ENCODE measurements at regions not wholly inside any gene's neighbourhood (a gene's known extent, or its start where the extent isn't known, plus 50 kb on each side); places are given as distances from the start of the nearest gene placed in this dataset.
A peak's percentile ranks its signal among the peaks of the same experiment; 100 is the strongest.

DNA sequence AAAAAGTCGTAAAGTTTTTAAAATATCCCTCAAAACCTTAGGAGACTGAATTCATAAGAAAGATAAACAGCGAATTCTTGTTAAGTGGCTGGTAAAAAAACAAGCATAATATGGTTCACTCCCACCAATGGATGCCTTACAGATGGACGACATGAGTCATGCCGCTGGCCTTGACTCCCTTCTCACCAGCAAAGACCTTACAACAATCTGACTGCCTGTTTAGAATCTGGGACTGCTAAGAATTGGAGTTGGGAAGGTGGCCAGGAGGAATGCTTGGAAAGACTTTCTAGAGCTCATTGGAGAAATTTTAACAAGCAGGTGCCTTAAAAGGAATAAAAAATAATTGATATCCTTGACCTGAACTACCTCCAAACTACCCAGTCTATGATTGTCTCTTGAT lies 206.9 kb upstream of the FMN2 start:
- in situ Hi-C loops (cut with HindIII; ENCODE audit: low pct_unique_long_range_greater_than_20kb, low sequenced_read_pairs): no loop called here
- no peak for DNase-seq (ENCODE audit: low read depth in 1 of 2, low spot score in 1 of 2)
- no peak for TF ChIP-seq JUND (IDR thresholded peaks at IDR 0.05; ENCODE audit: low read depth)

DNA sequence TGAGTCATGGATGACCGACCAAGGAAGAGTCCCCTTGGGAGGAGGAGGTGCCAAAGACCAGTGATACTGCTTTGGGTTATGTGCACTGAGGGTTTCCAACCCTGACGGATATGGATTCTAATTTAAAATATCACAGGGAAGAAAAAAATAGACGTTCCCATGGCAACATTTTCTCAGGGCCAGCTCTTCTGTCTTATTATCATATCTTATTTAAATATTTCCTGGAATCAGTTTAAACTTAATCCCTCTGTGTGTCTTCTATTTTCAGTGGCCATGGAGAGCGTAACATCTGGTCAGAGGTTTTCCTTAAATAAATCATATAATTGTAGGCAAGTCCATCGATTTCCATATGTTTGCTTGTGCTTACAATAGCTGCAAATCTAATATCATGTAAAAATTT lies 205.4 kb upstream of the FMN2 start:
- TF ChIP-seq JUND (IDR thresholded peaks at IDR 0.05; ENCODE audit: low read depth): no peak
- no peak for DNase-seq (ENCODE audit: low read depth in 1 of 2, low spot score in 1 of 2)
- in situ Hi-C loops (cut with HindIII; ENCODE audit: low pct_unique_long_range_greater_than_20kb, low sequenced_read_pairs): no loop called here

DNA sequence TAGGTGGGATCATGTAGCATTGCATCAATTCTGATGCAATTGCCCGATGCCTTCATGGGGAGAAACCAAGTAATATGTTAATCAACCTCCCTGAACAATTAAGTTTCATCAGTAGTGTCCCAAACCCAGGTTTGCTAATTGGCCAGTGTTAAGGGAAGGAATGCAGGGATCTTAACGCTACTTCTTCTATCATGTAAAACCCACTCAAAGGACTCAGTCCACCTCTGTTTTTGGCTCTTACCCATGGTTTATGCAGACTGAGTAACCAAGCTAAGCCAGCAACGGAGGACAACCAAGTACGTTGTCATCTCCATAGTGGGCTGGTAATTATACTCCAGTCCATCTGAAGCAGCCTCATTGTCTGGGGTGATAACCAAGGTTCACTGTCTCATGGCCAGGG lies 203.0 kb upstream of the FMN2 start:
- no peak for DNase-seq (ENCODE audit: low read depth in 1 of 2, low spot score in 1 of 2)
- in situ Hi-C loops (cut with HindIII; ENCODE audit: low pct_unique_long_range_greater_than_20kb, low sequenced_read_pairs): no loop called here
- no peak for TF ChIP-seq JUND (IDR thresholded peaks at IDR 0.05; ENCODE audit: low read depth)

DNA sequence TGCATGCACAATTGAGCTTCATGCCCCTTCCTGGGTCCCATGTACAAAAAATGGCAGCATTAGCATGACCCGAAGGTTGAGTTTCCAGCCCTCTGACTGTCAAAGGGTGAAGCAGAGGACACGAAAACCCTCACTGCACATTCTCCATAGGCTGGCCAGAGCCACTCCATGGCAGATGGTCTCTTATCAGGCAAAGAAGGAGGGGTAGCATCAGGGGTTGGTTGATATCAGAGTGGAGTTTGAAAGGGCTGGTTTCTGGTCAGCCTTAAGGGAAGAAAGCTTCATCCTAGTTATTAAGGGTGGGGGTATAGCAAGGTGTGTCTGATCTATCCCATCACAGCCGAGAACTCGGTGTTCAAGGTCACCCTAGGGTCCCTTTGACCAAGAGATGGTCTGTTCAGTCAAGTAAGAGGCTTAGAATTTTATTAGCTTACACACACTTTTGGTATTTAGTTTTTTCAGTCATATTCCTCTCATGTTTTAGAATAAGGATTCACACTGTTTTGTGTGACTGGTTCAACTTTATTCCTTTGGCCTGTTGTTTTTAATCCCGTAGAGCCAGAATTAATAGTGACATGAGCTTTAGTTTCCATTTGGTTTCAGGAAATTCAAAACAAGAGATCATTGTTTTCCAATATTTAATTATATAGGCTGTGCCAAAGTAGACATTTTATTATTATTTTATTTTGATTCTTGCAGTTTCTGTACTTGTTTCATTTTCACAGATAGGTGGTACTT lies 199.9 kb upstream of the FMN2 start:
- DNase-seq (ENCODE audit: low read depth in 1 of 2, low spot score in 1 of 2): no peak
- in situ Hi-C loops (cut with HindIII; ENCODE audit: low pct_unique_long_range_greater_than_20kb, low sequenced_read_pairs): no loop called here
- no peak for TF ChIP-seq JUND (IDR thresholded peaks at IDR 0.05; ENCODE audit: low read depth)

DNA sequence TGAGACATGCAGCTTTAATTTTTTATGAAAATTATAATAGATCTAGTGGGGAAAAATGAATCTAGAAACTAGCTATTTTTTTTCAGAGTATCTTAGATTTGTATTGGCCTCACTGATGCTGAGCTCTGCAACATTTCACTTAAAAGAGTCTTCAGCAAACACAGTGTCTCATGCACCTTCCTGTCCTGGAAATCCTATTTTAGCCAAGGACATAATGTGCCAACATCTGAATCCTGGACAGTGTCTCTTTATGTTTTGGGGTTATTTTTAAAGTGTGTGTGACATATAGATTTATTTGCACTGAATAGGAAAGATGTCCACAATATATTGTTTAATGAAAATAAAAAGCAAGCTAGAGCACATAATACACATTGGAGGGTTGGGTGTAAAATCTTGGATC lies 199.1 kb upstream of the FMN2 start:
- no peak for TF ChIP-seq JUND (IDR thresholded peaks at IDR 0.05; ENCODE audit: low read depth)
- in situ Hi-C loops (cut with HindIII; ENCODE audit: low pct_unique_long_range_greater_than_20kb, low sequenced_read_pairs): no loop called here
- no peak for DNase-seq (ENCODE audit: low read depth in 1 of 2, low spot score in 1 of 2)

DNA sequence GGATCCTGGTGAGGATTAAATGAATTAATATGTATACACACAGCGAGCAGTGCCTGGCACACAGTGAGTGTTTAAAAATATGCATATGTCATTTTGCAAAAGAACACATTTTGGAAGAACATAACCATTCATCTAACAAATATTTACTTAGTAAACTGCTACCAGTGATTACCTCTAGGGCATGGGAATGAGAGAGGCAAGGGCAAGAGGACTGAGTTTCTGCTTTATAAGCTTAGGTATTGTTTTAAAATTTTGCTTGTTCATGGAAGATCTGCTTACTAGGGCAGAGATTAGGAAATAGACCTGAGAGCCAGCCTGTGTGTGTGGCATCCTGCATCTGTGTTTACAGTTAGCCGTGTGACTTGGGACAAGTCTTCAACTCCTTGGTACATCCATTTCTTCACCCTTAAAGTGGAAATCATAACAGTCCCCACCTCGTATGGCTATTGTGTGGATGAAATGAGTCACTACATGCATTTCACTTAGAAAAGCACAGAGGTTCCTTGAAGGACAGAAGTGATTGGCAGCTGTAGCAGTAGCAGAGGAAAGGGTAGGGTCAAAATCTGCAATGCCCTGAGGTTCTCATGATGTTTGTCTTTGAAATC lies 198.5 kb upstream of the FMN2 start:
- no peak for TF ChIP-seq JUND (IDR thresholded peaks at IDR 0.05; ENCODE audit: low read depth)
- DNase-seq (ENCODE audit: low read depth in 1 of 2, low spot score in 1 of 2): peak in 1 of 2 experiments; percentile 11
- in situ Hi-C loops (cut with HindIII; ENCODE audit: low pct_unique_long_range_greater_than_20kb, low sequenced_read_pairs): no loop called here

DNA sequence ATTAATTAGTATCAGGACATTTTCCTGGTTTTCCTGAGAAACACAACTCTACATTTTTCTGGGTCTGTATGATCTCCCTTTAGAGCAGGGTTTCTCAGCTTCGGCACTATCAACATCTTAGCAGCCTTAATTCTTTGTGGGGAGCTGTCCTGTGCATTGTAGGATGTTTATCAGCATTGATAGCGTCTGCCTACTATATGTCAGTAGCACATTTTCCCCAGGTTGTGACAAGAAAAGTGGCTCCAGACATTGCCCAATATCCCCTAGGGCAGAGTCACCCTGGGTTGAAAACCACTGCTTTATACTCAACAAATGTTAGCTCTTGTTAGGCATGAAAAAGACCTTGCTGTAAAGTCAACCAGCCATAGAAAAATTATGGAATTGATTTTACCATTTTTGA lies 195.1 kb upstream of the FMN2 start:
- no peak for DNase-seq (ENCODE audit: low read depth in 1 of 2, low spot score in 1 of 2)
- in situ Hi-C loops (cut with HindIII; ENCODE audit: low pct_unique_long_range_greater_than_20kb, low sequenced_read_pairs): no loop called here
- TF ChIP-seq JUND (IDR thresholded peaks at IDR 0.05; ENCODE audit: low read depth): no peak

DNA sequence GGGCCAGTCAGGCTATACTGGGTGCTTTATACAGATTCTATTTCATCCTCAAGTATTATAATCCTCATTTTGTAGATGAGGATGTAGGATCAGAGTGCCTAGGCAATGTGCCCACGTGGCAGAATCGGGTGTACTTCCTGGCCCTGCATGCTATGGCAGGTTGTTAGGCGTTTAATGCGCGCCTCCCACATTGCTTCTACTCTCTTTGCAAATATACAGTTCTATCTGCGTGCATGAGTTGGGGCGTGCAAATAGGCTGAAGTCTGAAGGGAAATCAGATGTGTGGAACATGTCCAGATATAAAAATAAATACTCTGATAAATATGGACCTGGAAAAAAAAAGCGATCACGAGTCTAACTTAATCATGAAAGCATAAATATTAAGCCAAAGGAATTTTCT lies 194.7 kb upstream of the FMN2 start:
- in situ Hi-C loops (cut with HindIII; ENCODE audit: low pct_unique_long_range_greater_than_20kb, low sequenced_read_pairs): no loop called here
- DNase-seq (ENCODE audit: low read depth in 1 of 2, low spot score in 1 of 2): no peak
- no peak for TF ChIP-seq JUND (IDR thresholded peaks at IDR 0.05; ENCODE audit: low read depth)

DNA sequence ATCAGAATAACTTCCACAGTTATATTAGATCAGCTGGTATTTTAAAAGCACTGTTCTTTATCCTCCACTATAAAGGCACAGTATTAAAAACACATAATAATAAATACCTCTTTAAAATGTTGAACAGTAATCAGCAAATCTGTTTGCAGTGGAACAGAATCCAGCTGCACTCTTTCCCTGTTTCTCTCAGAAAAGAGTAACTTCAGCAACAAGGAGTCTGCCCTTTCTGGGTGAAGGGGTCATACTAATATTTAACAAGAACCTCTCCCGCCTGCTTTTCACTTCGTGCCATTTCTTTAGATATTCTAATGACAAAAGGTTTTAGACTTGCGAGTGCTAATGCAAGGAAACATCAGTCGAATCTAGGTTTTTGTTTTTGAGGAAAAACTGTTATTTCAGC lies 194.2 kb upstream of the FMN2 start:
- no peak for TF ChIP-seq JUND (IDR thresholded peaks at IDR 0.05; ENCODE audit: low read depth)
- in situ Hi-C loops (cut with HindIII; ENCODE audit: low pct_unique_long_range_greater_than_20kb, low sequenced_read_pairs): no loop called here
- DNase-seq (ENCODE audit: low read depth in 1 of 2, low spot score in 1 of 2): no peak

DNA sequence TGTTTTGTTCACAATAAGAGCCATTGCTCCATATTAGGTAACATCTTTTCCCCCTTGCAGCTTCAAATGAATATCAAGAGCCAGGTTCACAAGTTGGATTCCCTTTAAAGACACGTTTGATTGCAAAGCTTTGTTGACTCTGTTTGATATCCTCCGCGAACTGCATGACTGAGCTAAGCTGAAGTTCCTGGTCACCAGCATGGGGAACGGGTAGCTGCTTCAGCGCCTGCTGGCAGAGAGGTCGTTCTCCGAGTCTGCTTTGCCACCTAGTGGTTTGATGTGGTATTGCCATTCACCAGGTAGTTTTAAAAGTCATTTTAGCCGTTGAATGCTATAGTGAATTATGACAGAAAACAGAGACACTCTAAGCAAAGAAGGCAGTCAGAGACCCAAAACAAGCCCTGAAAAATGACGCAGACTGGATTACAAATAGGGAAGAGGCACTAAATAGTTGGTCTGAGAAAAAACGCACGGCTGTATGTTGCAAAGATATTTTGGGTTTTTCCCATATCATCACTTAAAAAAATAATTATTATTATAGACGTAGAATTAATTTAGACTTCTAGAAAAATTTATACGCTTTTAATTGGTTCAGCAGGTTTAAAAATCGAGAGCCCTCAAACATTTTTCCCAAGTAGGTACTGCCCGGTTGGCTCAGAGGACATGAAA lies 193.5 kb upstream of the FMN2 start:
- TF ChIP-seq JUND (IDR thresholded peaks at IDR 0.05; ENCODE audit: low read depth): no peak
- peak; percentile 73 to 84 for DNase-seq (ENCODE audit: low read depth in 1 of 2, low spot score in 1 of 2)
- in situ Hi-C loops (cut with HindIII; ENCODE audit: low pct_unique_long_range_greater_than_20kb, low sequenced_read_pairs): no loop called here

DNA sequence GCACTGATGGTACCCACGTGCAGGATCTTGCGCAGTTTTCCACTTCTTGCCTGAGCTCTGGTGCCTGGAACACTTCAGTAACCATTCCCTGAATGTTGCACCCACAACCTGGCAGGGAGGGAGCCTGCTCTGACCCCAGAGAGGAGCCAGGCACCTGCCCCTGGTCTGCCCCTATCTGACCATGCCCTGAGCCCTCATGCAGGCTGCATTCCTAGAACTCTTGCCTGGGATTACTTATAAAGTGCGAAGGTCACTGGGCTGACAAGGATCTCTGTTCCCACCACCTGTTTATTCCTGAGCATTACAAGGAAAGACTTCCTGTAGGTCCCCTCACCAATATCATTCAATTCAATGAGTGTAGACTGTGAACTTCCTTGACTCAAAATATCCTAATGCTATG lies 191.9 kb upstream of the FMN2 start:
- in situ Hi-C loops (cut with HindIII; ENCODE audit: low pct_unique_long_range_greater_than_20kb, low sequenced_read_pairs): no loop called here
- no peak for TF ChIP-seq JUND (IDR thresholded peaks at IDR 0.05; ENCODE audit: low read depth)
- no peak for DNase-seq (ENCODE audit: low read depth in 1 of 2, low spot score in 1 of 2)

DNA sequence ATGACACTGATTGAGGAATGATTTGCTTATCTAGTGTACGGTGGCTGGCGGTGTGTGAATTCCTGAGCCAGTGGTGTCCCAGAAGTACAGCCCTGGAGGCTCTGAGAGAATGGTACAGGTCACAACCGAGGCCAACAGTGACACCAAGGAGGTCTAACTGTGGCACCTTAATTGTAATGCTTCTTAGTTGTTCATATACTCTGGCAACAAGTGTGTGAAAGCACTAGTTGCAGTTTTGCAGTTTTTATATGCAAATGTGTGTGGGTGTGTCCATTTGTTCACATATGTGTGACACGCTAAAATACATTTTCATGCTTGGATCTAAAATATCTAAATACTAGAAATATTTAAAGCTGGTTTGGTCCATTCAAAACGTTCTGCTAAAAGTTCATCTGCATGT lies 185.3 kb upstream of the FMN2 start:
- in situ Hi-C loops (cut with HindIII; ENCODE audit: low pct_unique_long_range_greater_than_20kb, low sequenced_read_pairs): no loop called here
- no peak for TF ChIP-seq JUND (IDR thresholded peaks at IDR 0.05; ENCODE audit: low read depth)
- DNase-seq (ENCODE audit: low read depth in 1 of 2, low spot score in 1 of 2): no peak

DNA sequence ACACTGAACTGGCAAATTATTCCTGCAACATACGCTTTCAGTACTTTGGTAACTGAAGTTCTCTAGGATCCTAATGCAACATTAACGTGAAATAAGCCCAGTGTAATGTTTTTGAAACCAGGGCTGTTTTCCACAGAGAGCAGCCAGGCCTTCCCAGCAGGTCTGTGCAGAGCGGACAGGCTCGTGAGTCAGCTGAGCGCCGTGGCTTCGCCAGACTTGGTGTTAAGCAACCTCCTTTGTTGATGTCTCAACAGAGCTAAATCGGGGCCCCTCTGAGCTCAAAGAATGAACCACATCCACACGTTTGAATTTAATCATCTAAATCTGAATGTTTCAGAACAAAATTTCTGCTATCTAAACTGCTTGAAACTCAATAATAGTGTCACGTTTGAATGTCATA lies 181.8 kb upstream of the FMN2 start:
- no peak for TF ChIP-seq JUND (IDR thresholded peaks at IDR 0.05; ENCODE audit: low read depth)
- in situ Hi-C loops (cut with HindIII; ENCODE audit: low pct_unique_long_range_greater_than_20kb, low sequenced_read_pairs): no loop called here
- DNase-seq (ENCODE audit: low read depth in 1 of 2, low spot score in 1 of 2): no peak

Data from T47D (cell line).